ENCODE measurements at regions not wholly inside any gene's neighbourhood (a gene's known extent, or its start where the extent isn't known, plus 50 kb on each side); places are given as distances from the start of the nearest gene placed in this dataset.

DNA sequence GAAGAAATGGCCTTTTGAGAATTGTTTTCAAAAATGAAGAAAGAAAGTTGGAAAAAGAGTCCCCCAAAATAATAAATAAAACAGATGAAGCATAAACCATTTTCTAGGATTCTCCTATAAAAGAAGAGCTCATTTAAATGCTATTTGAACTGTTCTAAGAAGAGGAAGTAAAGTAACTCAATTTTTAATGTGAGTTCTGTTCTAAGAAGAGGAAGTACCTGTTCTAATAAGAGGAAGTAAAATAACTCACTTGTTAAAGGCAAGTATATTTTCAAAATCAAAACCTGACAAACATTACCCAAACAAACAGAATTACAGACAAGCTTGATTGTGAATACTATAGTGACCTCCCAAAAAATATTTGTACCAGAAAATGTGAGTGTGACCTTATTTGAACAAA is 1326.3 kb downstream of the C4orf33 start:
- no peaks in the 10 kb centered on the region for H4K20me1 ChIP-seq (ENCODE audit: insufficient read depth, low read length)
- H3K4me1 ChIP-seq (ENCODE audit: control insufficient read depth in 1 of 2, insufficient read depth in 2 of 2, low read length in 2 of 2) = no peaks in the 10 kb centered on the region
- Mint-ChIP-seq H3K27ac (no peak overlapping the region), H3K27me3 (ENCODE audit: low read depth in 3 of 3) (no peaks in the 10 kb centered on the region), H3K9me3 (peaks cover 0 to 4% (median 0%) of the 10 kb centered on the region in 7 donors), H3K4me1 (no peaks in the 10 kb centered on the region), H3K4me3 (no peak overlapping the region), H3K36me3 (no peaks in the 10 kb centered on the region)
- H3K36me3 ChIP-seq (replicated peaks in 1 of 2; ENCODE audit: control insufficient read depth in 1 of 2, insufficient read depth in 2 of 2, low read length in 2 of 2) = no peaks in the 10 kb centered on the region
- no peaks in the 10 kb centered on the region for H3K9me3 ChIP-seq (replicated peaks in 1 of 2; ENCODE audit: control insufficient read depth in 1 of 2, insufficient read depth in 1 of 2, low read length in 2 of 2)
- DNase-seq = no peak
- H3K4me2 ChIP-seq (replicated peaks; ENCODE audit: extremely low read depth, low read length, poor library complexity, severe bottlenecking) = no peak overlapping the region
- H2AFZ ChIP-seq (ENCODE audit: insufficient read depth, low read depth, low read length, poor library complexity, severe bottlenecking) = no peak overlapping the region
- no peak overlapping the region for H3K4me3 ChIP-seq (replicated peaks in 1 of 3; ENCODE audit: low read depth in 2 of 3, low read length in 3 of 3)
- no peak overlapping the region for H3K27ac ChIP-seq (ENCODE audit: low read depth in 1 of 2, low read length in 2 of 2)
- TF ChIP-seq, protein P1, sequence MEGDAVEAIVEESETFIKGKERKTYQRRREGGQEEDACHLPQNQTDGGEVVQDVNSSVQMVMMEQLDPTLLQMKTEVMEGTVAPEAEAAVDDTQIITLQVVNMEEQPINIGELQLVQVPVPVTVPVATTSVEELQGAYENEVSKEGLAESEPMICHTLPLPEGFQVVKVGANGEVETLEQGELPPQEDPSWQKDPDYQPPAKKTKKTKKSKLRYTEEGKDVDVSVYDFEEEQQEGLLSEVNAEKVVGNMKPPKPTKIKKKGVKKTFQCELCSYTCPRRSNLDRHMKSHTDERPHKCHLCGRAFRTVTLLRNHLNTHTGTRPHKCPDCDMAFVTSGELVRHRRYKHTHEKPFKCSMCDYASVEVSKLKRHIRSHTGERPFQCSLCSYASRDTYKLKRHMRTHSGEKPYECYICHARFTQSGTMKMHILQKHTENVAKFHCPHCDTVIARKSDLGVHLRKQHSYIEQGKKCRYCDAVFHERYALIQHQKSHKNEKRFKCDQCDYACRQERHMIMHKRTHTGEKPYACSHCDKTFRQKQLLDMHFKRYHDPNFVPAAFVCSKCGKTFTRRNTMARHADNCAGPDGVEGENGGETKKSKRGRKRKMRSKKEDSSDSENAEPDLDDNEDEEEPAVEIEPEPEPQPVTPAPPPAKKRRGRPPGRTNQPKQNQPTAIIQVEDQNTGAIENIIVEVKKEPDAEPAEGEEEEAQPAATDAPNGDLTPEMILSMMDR (IDR thresholded peaks at IDR 0.05) = no peak
- no peaks in the 10 kb centered on the region for H3K79me2 ChIP-seq (ENCODE audit: insufficient read depth, low read length)
- H3K9ac ChIP-seq (ENCODE audit: insufficient read depth, low read length, poor library complexity, severe bottlenecking) = no peak overlapping the region
- intact Hi-C loops (cut with micrococcal nuclease) = no loop called here
- H3K27me3 ChIP-seq (ENCODE audit: control insufficient read depth in 2 of 2, insufficient read depth in 2 of 2, low read length in 2 of 2) = no peaks in the 10 kb centered on the region

DNA sequence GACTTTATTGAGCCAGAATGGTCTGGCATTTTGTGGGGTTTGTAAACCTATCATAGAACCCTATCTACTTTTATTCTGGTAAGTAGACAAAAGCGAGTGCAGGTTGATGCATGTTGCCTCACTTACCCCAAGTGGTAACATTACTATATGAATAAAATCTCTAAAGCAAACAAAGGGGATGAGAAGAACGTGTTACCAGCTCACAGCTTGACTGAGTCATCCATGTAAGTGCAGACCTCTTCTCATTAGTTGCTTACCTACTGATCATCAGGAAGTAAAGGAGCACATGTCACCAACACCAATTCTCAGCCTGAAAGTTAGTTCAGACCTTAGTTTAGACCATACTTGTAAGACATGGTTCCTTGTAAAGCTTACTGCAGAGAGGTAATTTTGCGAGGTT is 1328.3 kb downstream of the C4orf33 start:
- no peaks in the 10 kb centered on the region for H3K27me3 Mint-ChIP-seq (ENCODE audit: low read depth in 3 of 3)
- Histone ChIP-seq H3K9ac (ENCODE audit: insufficient read depth, low read length, poor library complexity, severe bottlenecking) (no peak overlapping the region), H3K4me1 (ENCODE audit: control insufficient read depth in 1 of 2, insufficient read depth in 2 of 2, low read length in 2 of 2) (no peaks in the 10 kb centered on the region), H2AFZ (ENCODE audit: insufficient read depth, low read depth, low read length, poor library complexity, severe bottlenecking) (no peak overlapping the region), H3K9me3 (replicated peaks in 1 of 2; ENCODE audit: control insufficient read depth in 1 of 2, insufficient read depth in 1 of 2, low read length in 2 of 2) (no peaks in the 10 kb centered on the region), H3K4me3 (replicated peaks in 1 of 3; ENCODE audit: low read depth in 2 of 3, low read length in 3 of 3) (no peak overlapping the region), H3K27me3 (ENCODE audit: control insufficient read depth in 2 of 2, insufficient read depth in 2 of 2, low read length in 2 of 2) (no peaks in the 10 kb centered on the region), H3K4me2 (replicated peaks; ENCODE audit: extremely low read depth, low read length, poor library complexity, severe bottlenecking) (no peak overlapping the region), H3K27ac (ENCODE audit: low read depth in 1 of 2, low read length in 2 of 2) (no peak overlapping the region), H3K36me3 (replicated peaks in 1 of 2; ENCODE audit: control insufficient read depth in 1 of 2, insufficient read depth in 2 of 2, low read length in 2 of 2) (no peaks in the 10 kb centered on the region), H4K20me1 (ENCODE audit: insufficient read depth, low read length) (no peaks in the 10 kb centered on the region), H3K79me2 (ENCODE audit: insufficient read depth, low read length) (no peaks in the 10 kb centered on the region)
- DNase-seq = no peak
- H3K4me3 Mint-ChIP-seq = no peak overlapping the region
- no peaks in the 10 kb centered on the region for H3K36me3 Mint-ChIP-seq
- H3K27ac Mint-ChIP-seq = no peak overlapping the region
- peaks cover 0 to 5% (median 0%) of the 10 kb centered on the region in 7 donors for H3K9me3 Mint-ChIP-seq
- TF ChIP-seq, protein P1 (IDR thresholded peaks at IDR 0.05) = no peak
- intact Hi-C loops (cut with micrococcal nuclease) = no loop called here
- no peaks in the 10 kb centered on the region for H3K4me1 Mint-ChIP-seq
- no CpG with 5 or more reads among the region's 3 CpGs for WGBS (ENCODE audit: insufficient coverage)
